ENCODE measurements at regions not wholly inside any gene's neighbourhood (a gene's known extent, or its start where the extent isn't known, plus 50 kb on each side); places are given as distances from the start of the nearest gene placed in this dataset.

- TF ChIP-seq TARDBP (IDR thresholded peaks at IDR 0.05) = no peak
- TF ChIP-seq LEF1 (IDR thresholded peaks at IDR 0.05; ENCODE audit: borderline replicate concordance) = no peak
- TF ChIP-seq L3MBTL2 (conservative IDR thresholded peaks at IDR 0.05) = no peak
- ChIA-PET POLR2A (no interaction called here), CTCF (no interaction called here)
- DNase-seq (ENCODE audit: extremely low spot score) = no peak
These were observed 164.9 kb upstream of the RHOBTB1 start for GRCh38 chr10:61108915-61109314.

GRCh38 chr10:61100887-61101286 is 156.9 kb upstream of the RHOBTB1 start:
- ChIA-PET POLR2A (no interaction called here), CTCF (interaction anchor here (1.0 kb wide), 1 partner anchor 46 kb away, joined by 4 read pairs; no protein-coding TSS in a partner anchor)
- DNase-seq (ENCODE audit: extremely low spot score) = no peak
- TF ChIP-seq CTBP1 (IDR thresholded peaks at IDR 0.05; ENCODE audit: borderline replicate concordance) (no peak), ARNT (IDR thresholded peaks at IDR 0.05) (no peak), PKNOX1 (IDR thresholded peaks at IDR 0.05) (no peak), FOXA1 (IDR thresholded peaks at IDR 0.05) (no peak), FOXM1 (IDR thresholded peaks at IDR 0.05; ENCODE audit: borderline replicate concordance) (no peak), FOXK2 (IDR thresholded peaks at IDR 0.05) (no peak), L3MBTL2 (conservative IDR thresholded peaks at IDR 0.05) (no peak), NFRKB (IDR thresholded peaks at IDR 0.05) (no peak), HDGF (IDR thresholded peaks at IDR 0.05; ENCODE audit: borderline replicate concordance) (no peak), ELF4 (IDR thresholded peaks at IDR 0.05) (no peak), TARDBP (IDR thresholded peaks at IDR 0.05) (no peak), BHLHE40 (IDR thresholded peaks at IDR 0.05; ENCODE audit: borderline replicate concordance) (no peak), ZNF384 (IDR thresholded peaks at IDR 0.05) (no peak), SP1 (IDR thresholded peaks at IDR 0.05) (no peak), SUZ12 (IDR thresholded peaks at IDR 0.05) (no peak), LEF1 (IDR thresholded peaks at IDR 0.05; ENCODE audit: borderline replicate concordance) (no peak)

GRCh38 chr10:61099756-61100155 is 155.8 kb upstream of the RHOBTB1 start:
- CTCF ChIA-PET = no interaction called here
- POLR2A ChIA-PET = no interaction called here
- DNase-seq (ENCODE audit: extremely low spot score) = no peak
- no peak for TF ChIP-seq ZNF384 (IDR thresholded peaks at IDR 0.05)
- peak; percentile 59 for TF ChIP-seq PKNOX1 (IDR thresholded peaks at IDR 0.05)

GRCh38 chr10:61098966-61099365 is 155.0 kb upstream of the RHOBTB1 start:
- ChIA-PET CTCF (no interaction called here), POLR2A (no interaction called here)
- TF ChIP-seq BHLHE40 (IDR thresholded peaks at IDR 0.05; ENCODE audit: borderline replicate concordance) (no peak), PKNOX1 (IDR thresholded peaks at IDR 0.05) (no peak), ZNF384 (IDR thresholded peaks at IDR 0.05) (no peak), ELF4 (IDR thresholded peaks at IDR 0.05) (no peak), FOXK2 (IDR thresholded peaks at IDR 0.05) (no peak), FOXM1 (IDR thresholded peaks at IDR 0.05; ENCODE audit: borderline replicate concordance) (no peak), CTBP1 (IDR thresholded peaks at IDR 0.05; ENCODE audit: borderline replicate concordance) (no peak), ARNT (IDR thresholded peaks at IDR 0.05) (no peak), SP1 (IDR thresholded peaks at IDR 0.05) (no peak), NFRKB (IDR thresholded peaks at IDR 0.05) (no peak), TARDBP (IDR thresholded peaks at IDR 0.05) (no peak), SUZ12 (IDR thresholded peaks at IDR 0.05) (no peak), LEF1 (IDR thresholded peaks at IDR 0.05; ENCODE audit: borderline replicate concordance) (no peak), L3MBTL2 (conservative IDR thresholded peaks at IDR 0.05) (no peak), FOXA1 (IDR thresholded peaks at IDR 0.05) (no peak), HDGF (IDR thresholded peaks at IDR 0.05; ENCODE audit: borderline replicate concordance) (no peak)

GRCh38 chr10:61097026-61097425 is 153.0 kb upstream of the RHOBTB1 start:
- POLR2A ChIA-PET = no interaction called here
- TF ChIP-seq FOXK2 (IDR thresholded peaks at IDR 0.05) (no peak), ELF4 (IDR thresholded peaks at IDR 0.05) (no peak), SUZ12 (IDR thresholded peaks at IDR 0.05) (no peak), TARDBP (IDR thresholded peaks at IDR 0.05) (no peak), NFRKB (IDR thresholded peaks at IDR 0.05) (no peak), CTBP1 (IDR thresholded peaks at IDR 0.05; ENCODE audit: borderline replicate concordance) (no peak), ZNF384 (IDR thresholded peaks at IDR 0.05) (no peak), FOXM1 (IDR thresholded peaks at IDR 0.05; ENCODE audit: borderline replicate concordance) (no peak), LEF1 (IDR thresholded peaks at IDR 0.05; ENCODE audit: borderline replicate concordance) (no peak), SP1 (IDR thresholded peaks at IDR 0.05) (no peak)
- DNase-seq (ENCODE audit: extremely low spot score) = no peak
- CTCF ChIA-PET = no interaction called here

More at GRCh38 chr10:61098966-61099365, 155.0 kb upstream of the RHOBTB1 start:
- DNase-seq (ENCODE audit: extremely low spot score) = no peak

GRCh38 chr10:61096056-61096455 is 152.1 kb upstream of the RHOBTB1 start:
- ChIA-PET POLR2A (no interaction called here), CTCF (no interaction called here)
- no peak for DNase-seq (ENCODE audit: extremely low spot score)
- TF ChIP-seq FOXM1 (IDR thresholded peaks at IDR 0.05; ENCODE audit: borderline replicate concordance) (no peak), FOXA1 (IDR thresholded peaks at IDR 0.05) (no peak)

- DNase-seq (ENCODE audit: extremely low spot score) = no peak
- ChIA-PET POLR2A (no interaction called here), CTCF (no interaction called here)
- TF ChIP-seq ZNF384 (IDR thresholded peaks at IDR 0.05) = no peak
- no peak for TF ChIP-seq SP1 (IDR thresholded peaks at IDR 0.05)
- TF ChIP-seq CTBP1 (IDR thresholded peaks at IDR 0.05; ENCODE audit: borderline replicate concordance) = no peak
These were observed 147.5 kb upstream of the RHOBTB1 start for GRCh38 chr10:61091531-61091930.
